ENCODE measurements at regions not wholly inside any gene's neighbourhood (a gene's known extent, or its start where the extent isn't known, plus 50 kb on each side); places are given as distances from the start of the nearest gene placed in this dataset.

DNA sequence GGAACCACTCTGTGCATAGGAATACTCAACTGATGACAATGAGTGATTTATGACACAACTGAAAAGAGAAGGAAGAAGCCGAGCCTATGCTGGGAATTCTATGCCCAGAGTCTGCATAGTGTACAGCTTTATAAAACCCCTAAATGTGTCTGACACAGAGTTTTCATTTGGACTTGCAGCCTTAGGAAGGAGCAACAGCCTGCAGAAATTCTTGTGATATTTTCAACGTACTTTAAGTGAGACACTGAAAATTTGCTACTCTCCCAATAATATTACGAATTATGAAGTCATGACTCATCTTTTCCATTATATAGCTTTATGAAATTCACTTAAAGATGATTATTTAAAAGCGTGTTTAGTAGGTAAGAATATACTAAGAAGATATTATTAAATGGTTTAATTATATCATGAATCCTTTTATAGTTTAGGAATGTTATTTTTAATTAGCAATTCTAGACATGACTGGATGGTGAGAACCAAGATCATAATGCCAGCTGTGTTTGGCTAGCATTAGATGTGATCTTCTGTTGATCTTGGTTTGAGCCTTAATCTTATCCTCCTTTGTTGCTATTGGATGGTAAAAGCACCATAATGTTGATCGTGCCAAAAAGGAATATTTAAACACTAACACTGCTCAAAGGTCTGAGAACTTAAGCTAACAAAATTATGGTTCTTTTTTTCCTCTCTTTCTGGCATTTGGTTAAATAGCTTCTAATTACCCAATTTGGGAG, 785.1 kb upstream of the ADGRL4 start:
- FAIRE-seq: no peak

More for the DNA sequence above, 785.1 kb upstream of the ADGRL4 start:
- no peak overlapping the region for H2AFZ ChIP-seq (ENCODE audit: low read length)
- no peak overlapping the region for H3K4me3 ChIP-seq (ENCODE audit: extremely low read depth in 1 of 4, insufficient read depth in 2 of 4, low read depth in 3 of 4, low read length in 4 of 4)
- no peak overlapping the region for H3K27ac ChIP-seq (ENCODE audit: low read depth, low read length)
- no peaks in the 10 kb centered on the region for H3K79me2 ChIP-seq (ENCODE audit: control insufficient read depth in 1 of 2, insufficient read depth in 2 of 2, low read length in 2 of 2)
- no peaks in the 10 kb centered on the region for H3K36me3 ChIP-seq (ENCODE audit: control insufficient read depth in 2 of 4, insufficient read depth in 4 of 4, low read length in 3 of 4)
- no peak overlapping the region for H3K56ac ChIP-seq (replicated peaks; ENCODE audit: insufficient read length, low read depth, low read length)
- no peak overlapping the region for H3K4me2 ChIP-seq (ENCODE audit: insufficient read depth in 1 of 2, low read depth in 2 of 2, low read length in 2 of 2)
- no peak overlapping the region for H2AK5ac ChIP-seq (ENCODE audit: low read depth, low read length)
- no peak overlapping the region for H3K9ac ChIP-seq (replicated peaks in 1 of 4; ENCODE audit: extremely low read depth in 1 of 4, low read depth in 3 of 4, low read length in 3 of 4)
- no peaks in the 10 kb centered on the region for H3K79me1 ChIP-seq (ENCODE audit: low read depth, low read length)
- H2BK120ac ChIP-seq (replicated peaks; ENCODE audit: low read depth, low read length): no peak overlapping the region
- no peak overlapping the region for H2BK12ac ChIP-seq (ENCODE audit: low read depth, low read length)
- no peak for DNase-seq (ENCODE audit: low read depth in 1 of 2, low spot score in 2 of 2)
- no peaks in the 10 kb centered on the region for H3K23me2 ChIP-seq (ENCODE audit: low read depth, low read length)
- WGBS, 2 experiments (ENCODE audit: extremely low coverage in 1 of 2, insufficient coverage in 1 of 2, insufficient read length in 1 of 2, insufficient replicate concordance in 2 of 2, low coverage in 1 of 2, low lambda C conversion rate in 2 of 2, missing lambda C conversion rate in 1 of 2): 91% methylated on average over 5 of the region's 5 CpGs; no CpG with 5 or more reads in 1 of the 2 experiments
- H3K14ac ChIP-seq (ENCODE audit: insufficient read length): no peak overlapping the region
- no peak overlapping the region for H4K8ac ChIP-seq (ENCODE audit: extremely low read depth, insufficient read depth, low read length)
- no peaks in the 10 kb centered on the region for H4K20me1 ChIP-seq (replicated peaks in 1 of 2; ENCODE audit: control insufficient read depth in 1 of 2, insufficient read depth in 2 of 2, low read length in 2 of 2)
- ChIA-PET CTCF (ENCODE audit: partially characterized antibody) (interaction anchor here (0.6 to 0.7 kb wide), 3 partner anchors 16 to 29 kb away, joined by 3 read pairs; no protein-coding TSS in a partner anchor), POLR2A (ENCODE audit: partially characterized antibody) (interaction anchor here (1.2 kb wide), 1 partner anchor 8 kb away, joined by 3 read pairs; no protein-coding TSS in a partner anchor)
- no peaks in the 10 kb centered on the region for H3K4me1 ChIP-seq (replicated peaks in 1 of 4; ENCODE audit: control insufficient read depth in 3 of 4, insufficient read depth in 4 of 4, low read length in 3 of 4)
- no peak overlapping the region for H3K4ac ChIP-seq (replicated peaks; ENCODE audit: insufficient read length, low read depth, low read length)
- H4K91ac ChIP-seq (replicated peaks; ENCODE audit: insufficient read length, low read length): no peak overlapping the region
- no peak overlapping the region for H2BK20ac ChIP-seq (ENCODE audit: low read length)
- H2BK5ac ChIP-seq (ENCODE audit: low read depth, low read length): no peak overlapping the region
- peaks cover 0 to 3% of the 10 kb centered on the region in 2 experiments; a peak in 1 of 4 replicates for H3K9me3 ChIP-seq (ENCODE audit: insufficient read depth in 2 of 2, low read depth in 1 of 2, low read length in 1 of 2)
- TF ChIP-seq NANOG (IDR thresholded peaks at IDR 0.05; ENCODE audit: insufficient read depth, low read depth, low read length, poor library complexity, severe bottlenecking) (no peak), SRF (IDR thresholded peaks at IDR 0.05; ENCODE audit: low read depth, low read length) (no peak), CHD2 (IDR thresholded peaks at IDR 0.05; ENCODE audit: low read length) (no peak), RFX5 (IDR thresholded peaks at IDR 0.05; ENCODE audit: borderline replicate concordance, low read depth, low read length) (no peak), SP4 (IDR thresholded peaks at IDR 0.05; ENCODE audit: low read length) (no peak), KDM5A (IDR thresholded peaks at IDR 0.05; ENCODE audit: low read length) (no peak), SP1 (IDR thresholded peaks at IDR 0.05; ENCODE audit: low read depth, low read length) (no peak)
- TF ChIP-seq, protein P1, sequence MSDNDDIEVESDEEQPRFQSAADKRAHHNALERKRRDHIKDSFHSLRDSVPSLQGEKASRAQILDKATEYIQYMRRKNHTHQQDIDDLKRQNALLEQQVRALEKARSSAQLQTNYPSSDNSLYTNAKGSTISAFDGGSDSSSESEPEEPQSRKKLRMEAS (IDR thresholded peaks at IDR 0.05): no peak
- no peak overlapping the region for H4K5ac ChIP-seq (ENCODE audit: insufficient read length, low read depth, low read length)
- no peak overlapping the region for H3K18ac ChIP-seq (ENCODE audit: extremely low read depth, low read length)
- no peak overlapping the region for H2BK15ac ChIP-seq (ENCODE audit: low read length)
- H3K23ac ChIP-seq (ENCODE audit: insufficient read length): no peak overlapping the region
- H3K27me3 ChIP-seq (replicated peaks in 1 of 4; ENCODE audit: control insufficient read depth in 3 of 4, extremely low read depth in 1 of 4, insufficient read depth in 3 of 4, low read length in 3 of 4): no peaks in the 10 kb centered on the region

Data from H1 (cell line).